HEK293 (cell line): ENCODE measurements at regions not wholly inside any gene's neighbourhood (a gene's known extent, or its start where the extent isn't known, plus 50 kb on each side); places are given as distances from the start of the nearest gene placed in this dataset.

Experiments
- PRDM1 ChIP-seq: fragments of 450-650 bp; formaldehyde crosslinking; IDR thresholded peaks from 2 replicates; pipeline ENCODE4; 2016; ENCODE audit warnings: missing biosample characterization, missing genetic modification characterization
- SETDB1 ChIP-seq: IDR thresholded peaks from one replicate; pipeline ENCODE4 v1.6.1; 2017; ENCODE audit warnings: mild to moderate bottlenecking, low read length, moderate library complexity, mixed read lengths; ENCODE audit not compliant: insufficient read length
- ZBTB20 ChIP-seq: fragments of 450-650 bp; formaldehyde crosslinking; IDR thresholded peaks from 2 replicates; pipeline ENCODE4 v1.5.1; 2016; ENCODE audit warnings: missing biosample characterization, missing genetic modification characterization
- ZBTB8A ChIP-seq: fragments of 450-650 bp; formaldehyde crosslinking; IDR thresholded peaks from 2 replicates; pipeline ENCODE4 v1.5.1; 2016; ENCODE audit warnings: missing biosample characterization, missing genetic modification characterization
- ZNF121 ChIP-seq: fragments of 450-650 bp; formaldehyde crosslinking; IDR thresholded peaks from 2 replicates; pipeline ENCODE4 v1.5.1; 2016; ENCODE audit warnings: missing biosample characterization, missing genetic modification characterization
- ZNF140 ChIP-seq: fragments of 450-650 bp; formaldehyde crosslinking; IDR thresholded peaks from 2 replicates; pipeline ENCODE4 v1.5.1; 2016; ENCODE audit warnings: missing biosample characterization, missing genetic modification characterization
- ZNF175 ChIP-seq: fragments of 450-650 bp; formaldehyde crosslinking; IDR thresholded peaks from 2 replicates; pipeline ENCODE4 v1.5.1; 2016; ENCODE audit warnings: missing biosample characterization, missing genetic modification characterization
- ZNF292 ChIP-seq: fragments of 450-650 bp; formaldehyde crosslinking; IDR thresholded peaks from 2 replicates; pipeline ENCODE4 v1.5.1; 2016; ENCODE audit warnings: low read depth, missing biosample characterization, missing genetic modification characterization, borderline replicate concordance
- ZNF654 ChIP-seq: fragments of 450-650 bp; formaldehyde crosslinking; IDR thresholded peaks from 2 replicates; pipeline ENCODE4 v1.5.1; 2016; ENCODE audit warnings: low read depth, missing biosample characterization, missing genetic modification characterization
- ZNF670 ChIP-seq: fragments of 450-650 bp; formaldehyde crosslinking; IDR thresholded peaks from 2 replicates; pipeline ENCODE4 v1.5.1; 2016; ENCODE audit warnings: missing biosample characterization, missing genetic modification characterization, low read depth
- ZNF677 ChIP-seq: fragments of 450-650 bp; IDR thresholded peaks from 2 replicates; pipeline ENCODE4 v1.5.0; 2018; ENCODE audit warnings: missing biosample characterization, mild to moderate bottlenecking, missing genetic modification characterization, moderate library complexity
- TF ChIP-seq, protein P1 (sequence below): fragments of 450-650 bp; formaldehyde crosslinking; IDR thresholded peaks from 2 replicates; pipeline ENCODE4 v1.5.1; 2016; ENCODE audit warnings: missing biosample characterization, missing genetic modification characterization
- TF ChIP-seq, protein P2 (sequence below): fragments of 450-650 bp; formaldehyde crosslinking; IDR thresholded peaks from 2 replicates; pipeline ENCODE4 v1.5.1; 2016; ENCODE audit warnings: missing biosample characterization, missing genetic modification characterization
- TF ChIP-seq, protein P3 (sequence below): fragments of 450-650 bp; IDR thresholded peaks from 2 replicates; pipeline ENCODE4 v1.5.1; 2018; ENCODE audit warnings: missing biosample characterization, missing genetic modification characterization

DNA sequence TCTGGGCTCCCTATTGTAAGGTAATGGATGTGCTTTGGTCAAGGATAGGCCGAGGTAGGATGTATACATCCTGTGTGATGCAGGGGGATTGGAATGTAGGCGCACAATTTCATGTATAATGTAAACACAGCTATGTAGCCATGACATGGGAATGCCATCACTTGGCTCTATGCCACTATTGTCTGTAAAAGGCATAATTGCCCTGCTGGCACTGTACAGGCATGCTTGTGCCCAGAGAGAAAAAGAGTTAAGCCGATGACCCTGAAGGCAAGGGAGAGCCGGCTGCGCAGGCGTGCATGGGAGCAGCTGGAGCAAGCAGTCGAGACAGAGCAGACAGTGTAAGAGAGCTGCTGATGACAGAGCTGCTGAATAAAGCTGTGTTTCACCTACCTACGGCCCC lies 212.5 kb upstream of the CPHXL start:
- TF ChIP-seq SETDB1 (no peak), ZNF175 (tag by site-specific recombination) (no peak), ZNF292 (tag by site-specific recombination) (no peak), ZBTB8A (tag by site-specific recombination) (no peak), ZNF140 (tag by site-specific recombination) (no peak), ZNF654 (tag by site-specific recombination) (no peak), ZNF677 (tag by site-specific recombination) (no peak), ZBTB20 (tag by site-specific recombination) (no peak), ZNF670 (no peak), PRDM1 (tag by site-specific recombination) (no peak), ZNF121 (tag by site-specific recombination) (no peak)
- TF ChIP-seq, protein P1, sequence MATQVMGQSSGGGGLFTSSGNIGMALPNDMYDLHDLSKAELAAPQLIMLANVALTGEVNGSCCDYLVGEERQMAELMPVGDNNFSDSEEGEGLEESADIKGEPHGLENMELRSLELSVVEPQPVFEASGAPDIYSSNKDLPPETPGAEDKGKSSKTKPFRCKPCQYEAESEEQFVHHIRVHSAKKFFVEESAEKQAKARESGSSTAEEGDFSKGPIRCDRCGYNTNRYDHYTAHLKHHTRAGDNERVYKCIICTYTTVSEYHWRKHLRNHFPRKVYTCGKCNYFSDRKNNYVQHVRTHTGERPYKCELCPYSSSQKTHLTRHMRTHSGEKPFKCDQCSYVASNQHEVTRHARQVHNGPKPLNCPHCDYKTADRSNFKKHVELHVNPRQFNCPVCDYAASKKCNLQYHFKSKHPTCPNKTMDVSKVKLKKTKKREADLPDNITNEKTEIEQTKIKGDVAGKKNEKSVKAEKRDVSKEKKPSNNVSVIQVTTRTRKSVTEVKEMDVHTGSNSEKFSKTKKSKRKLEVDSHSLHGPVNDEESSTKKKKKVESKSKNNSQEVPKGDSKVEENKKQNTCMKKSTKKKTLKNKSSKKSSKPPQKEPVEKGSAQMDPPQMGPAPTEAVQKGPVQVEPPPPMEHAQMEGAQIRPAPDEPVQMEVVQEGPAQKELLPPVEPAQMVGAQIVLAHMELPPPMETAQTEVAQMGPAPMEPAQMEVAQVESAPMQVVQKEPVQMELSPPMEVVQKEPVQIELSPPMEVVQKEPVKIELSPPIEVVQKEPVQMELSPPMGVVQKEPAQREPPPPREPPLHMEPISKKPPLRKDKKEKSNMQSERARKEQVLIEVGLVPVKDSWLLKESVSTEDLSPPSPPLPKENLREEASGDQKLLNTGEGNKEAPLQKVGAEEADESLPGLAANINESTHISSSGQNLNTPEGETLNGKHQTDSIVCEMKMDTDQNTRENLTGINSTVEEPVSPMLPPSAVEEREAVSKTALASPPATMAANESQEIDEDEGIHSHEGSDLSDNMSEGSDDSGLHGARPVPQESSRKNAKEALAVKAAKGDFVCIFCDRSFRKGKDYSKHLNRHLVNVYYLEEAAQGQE (tag by site-specific recombination), result no peak
- TF ChIP-seq, protein P2, sequence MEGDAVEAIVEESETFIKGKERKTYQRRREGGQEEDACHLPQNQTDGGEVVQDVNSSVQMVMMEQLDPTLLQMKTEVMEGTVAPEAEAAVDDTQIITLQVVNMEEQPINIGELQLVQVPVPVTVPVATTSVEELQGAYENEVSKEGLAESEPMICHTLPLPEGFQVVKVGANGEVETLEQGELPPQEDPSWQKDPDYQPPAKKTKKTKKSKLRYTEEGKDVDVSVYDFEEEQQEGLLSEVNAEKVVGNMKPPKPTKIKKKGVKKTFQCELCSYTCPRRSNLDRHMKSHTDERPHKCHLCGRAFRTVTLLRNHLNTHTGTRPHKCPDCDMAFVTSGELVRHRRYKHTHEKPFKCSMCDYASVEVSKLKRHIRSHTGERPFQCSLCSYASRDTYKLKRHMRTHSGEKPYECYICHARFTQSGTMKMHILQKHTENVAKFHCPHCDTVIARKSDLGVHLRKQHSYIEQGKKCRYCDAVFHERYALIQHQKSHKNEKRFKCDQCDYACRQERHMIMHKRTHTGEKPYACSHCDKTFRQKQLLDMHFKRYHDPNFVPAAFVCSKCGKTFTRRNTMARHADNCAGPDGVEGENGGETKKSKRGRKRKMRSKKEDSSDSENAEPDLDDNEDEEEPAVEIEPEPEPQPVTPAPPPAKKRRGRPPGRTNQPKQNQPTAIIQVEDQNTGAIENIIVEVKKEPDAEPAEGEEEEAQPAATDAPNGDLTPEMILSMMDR, result no peak
- TF ChIP-seq, protein P3, sequence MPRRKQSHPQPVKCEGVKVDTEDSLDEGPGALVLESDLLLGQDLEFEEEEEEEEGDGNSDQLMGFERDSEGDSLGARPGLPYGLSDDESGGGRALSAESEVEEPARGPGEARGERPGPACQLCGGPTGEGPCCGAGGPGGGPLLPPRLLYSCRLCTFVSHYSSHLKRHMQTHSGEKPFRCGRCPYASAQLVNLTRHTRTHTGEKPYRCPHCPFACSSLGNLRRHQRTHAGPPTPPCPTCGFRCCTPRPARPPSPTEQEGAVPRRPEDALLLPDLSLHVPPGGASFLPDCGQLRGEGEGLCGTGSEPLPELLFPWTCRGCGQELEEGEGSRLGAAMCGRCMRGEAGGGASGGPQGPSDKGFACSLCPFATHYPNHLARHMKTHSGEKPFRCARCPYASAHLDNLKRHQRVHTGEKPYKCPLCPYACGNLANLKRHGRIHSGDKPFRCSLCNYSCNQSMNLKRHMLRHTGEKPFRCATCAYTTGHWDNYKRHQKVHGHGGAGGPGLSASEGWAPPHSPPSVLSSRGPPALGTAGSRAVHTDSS (tag by site-specific recombination), result no peak
